Endothelial cell of umbilical vein (primary cell): ENCODE measurements at regions not wholly inside any gene's neighbourhood (a gene's known extent, or its start where the extent isn't known, plus 50 kb on each side); places are given as distances from the start of the nearest gene placed in this dataset.

ENCODE experiments used
- BruUV-seq: library from RNA; stranded (reverse); fragments of 400-500 nt; replicated peaks from 2 replicates; lab custom pipeline; 2021; lab: Mats Ljungman, UMichigan
- CTCF ChIA-PET: fragments of 300-600, 350-600 bp; sonication (Branson Sonifier 250); formaldehyde crosslinking; loops from one replicate; lab custom pipeline; 2021; ENCODE audit warnings: antibody characterized with exemption, inconsistent platforms; lab: Charles Lee
- POLR2A ChIA-PET: fragments of 300-600, 350-600 bp; sonication (Branson Sonifier 250); formaldehyde crosslinking; loops from one replicate; lab custom pipeline; 2021; ENCODE audit warnings: antibody characterized with exemption, inconsistent platforms; lab: Charles Lee
- DNase-seq: peaks from one replicate; pipeline ENCODE4 v3.0.0-alpha.2; 2011; ENCODE audit warnings: low read depth, low spot score
- FAIRE-seq: peaks from 2 replicates; lab custom pipeline; 2011; peaks lifted over from hg19 to GRCh38; lab: Jason Lieb, UNC
- H2AFZ ChIP-seq: 2 replicates; pipeline ENCODE4 v1.6.0; 2012; ENCODE audit warnings: low read depth, low read length, control low read depth, inconsistent platforms
- H3K27ac ChIP-seq: 2 replicates; pipeline ENCODE4 v1.5.1; 2011; ENCODE audit warnings: low read depth, mild to moderate bottlenecking, control low read depth, low read length, moderate library complexity; ENCODE audit not compliant: insufficient read depth
- H3K27me3 ChIP-seq, 2 experiments: 2 replicates each; pipeline versions ENCODE4 v1.6.0 to v1.6.1; 2011; ENCODE audit warnings: low read length in 2 of 2, mixed read lengths in 1 of 2; ENCODE audit not compliant: control insufficient read depth in 2 of 2, insufficient read depth in 2 of 2
- H3K36me3 ChIP-seq, 2 experiments: 2 replicates in 1 of 2; 3 replicates in 1 of 2; pipeline ENCODE4 v1.5.1; 2011; ENCODE audit warnings: low read length in 2 of 2, mild to moderate bottlenecking in 1 of 2, moderate library complexity in 1 of 2; ENCODE audit not compliant: control insufficient read depth in 2 of 2, insufficient read depth in 2 of 2; ENCODE audit errors: extremely low read depth in 1 of 2
- H3K4me1 ChIP-seq: 3 replicates; pipeline ENCODE4 v1.5.1; 2011; ENCODE audit warnings: mild to moderate bottlenecking, low read length; ENCODE audit not compliant: control insufficient read depth, insufficient read depth; ENCODE audit errors: extremely low read depth
- H3K4me2 ChIP-seq: 2 replicates; pipeline ENCODE4 v1.6.1; 2011; ENCODE audit warnings: low read length, control low read depth, mixed read lengths; ENCODE audit not compliant: insufficient read depth
- H3K4me3 ChIP-seq, 3 experiments: fragments of 200-600 bp in 1 of 3; sonication (generic), shearing (Covaris generic) in 1 of 3; replicated peaks in 1 of 3; 2 replicates each; pipeline ENCODE4 v1.5.1; 2011 to 2016; ENCODE audit warnings: control low read depth in 3 of 3, low read length in 3 of 3, mild to moderate bottlenecking in 2 of 3, inconsistent platforms in 1 of 3, low read depth in 1 of 3, moderate library complexity in 1 of 3; ENCODE audit not compliant: insufficient read depth in 1 of 3
- H3K79me2 ChIP-seq: 2 replicates; pipeline ENCODE4 v1.6.0; 2012; ENCODE audit warnings: low read length, inconsistent platforms; ENCODE audit not compliant: control insufficient read depth, insufficient read depth
- H3K9ac ChIP-seq: replicated peaks from 2 replicates; pipeline ENCODE3; 2011; ENCODE audit warnings: low read length, control low read depth; ENCODE audit not compliant: insufficient read depth; ENCODE audit errors: extremely low read depth
- H3K9me1 ChIP-seq: replicated peaks from 3 replicates; pipeline ENCODE4 v1.6.0; 2011; ENCODE audit warnings: mild to moderate bottlenecking, low read length; ENCODE audit not compliant: control insufficient read depth, insufficient read depth; ENCODE audit errors: extremely low read depth
- H3K9me3 ChIP-seq: replicated peaks from 2 replicates; pipeline ENCODE4 v1.5.1; 2012; ENCODE audit warnings: low read length, inconsistent platforms; ENCODE audit not compliant: control insufficient read depth, insufficient read depth
- H4K20me1 ChIP-seq: replicated peaks from 2 replicates; pipeline ENCODE3; 2011; ENCODE audit warnings: mild to moderate bottlenecking, low read length; ENCODE audit not compliant: control insufficient read depth, insufficient read depth; ENCODE audit errors: extremely low read depth
- CTCF ChIP-seq, 2 donors: IDR thresholded peaks; 1 replicate in 1 of 2; 2 replicates in 1 of 2; pipeline ENCODE4 v1.5.1; 2011; ENCODE audit warnings: low read length in 2 of 2, mild to moderate bottlenecking in 2 of 2, moderate library complexity in 2 of 2, control low read depth in 1 of 2, inconsistent platforms in 1 of 2, low read depth in 1 of 2; ENCODE audit not compliant: insufficient read depth in 1 of 2; ENCODE audit errors: extremely low read depth in 1 of 2
- EZH2 ChIP-seq: IDR thresholded peaks from 2 replicates; pipeline ENCODE4 v1.6.1; 2012; ENCODE audit warnings: borderline replicate concordance, low read depth, mild to moderate bottlenecking, moderate library complexity, low read length, inconsistent platforms; ENCODE audit not compliant: severe bottlenecking
- FOS ChIP-seq: IDR thresholded peaks from 2 replicates; pipeline ENCODE4 v1.6.1; 2011; ENCODE audit warnings: mild to moderate bottlenecking, low read length, moderate library complexity, borderline replicate concordance; ENCODE audit not compliant: insufficient read depth
- GATA2 ChIP-seq: IDR thresholded peaks from 2 replicates; pipeline ENCODE4 v1.7.0; 2011; ENCODE audit warnings: low read depth, mild to moderate bottlenecking, moderate library complexity, mixed read lengths, low read length; ENCODE audit not compliant: insufficient read length, insufficient read depth
- JUN ChIP-seq: IDR thresholded peaks from 2 replicates; pipeline ENCODE4 v1.6.1; 2011; ENCODE audit warnings: borderline replicate concordance, low read depth; ENCODE audit not compliant: insufficient read length, insufficient read depth
- MAX ChIP-seq: IDR thresholded peaks from 2 replicates; pipeline ENCODE4 v1.6.1; 2011; ENCODE audit not compliant: insufficient read depth, insufficient read length
- MYC ChIP-seq: IDR thresholded peaks from one replicate; pipeline ENCODE4 v1.6.1; 2011; ENCODE audit warnings: mild to moderate bottlenecking, low read depth, low read length
- POLR2A ChIP-seq: IDR thresholded peaks from 2 replicates; pipeline ENCODE4 v1.6.1; 2012; ENCODE audit warnings: low read depth, mild to moderate bottlenecking, control low read depth, low read length
- POLR2AphosphoS5 ChIP-seq: IDR thresholded peaks from 2 replicates; pipeline ENCODE4 v1.6.1; 2012; ENCODE audit warnings: low read depth, mild to moderate bottlenecking, control low read depth, low read length, moderate library complexity; ENCODE audit not compliant: insufficient read depth
- dilution Hi-C: fragments of 300-500 bp; cut with MboI; formaldehyde crosslinking; loops from one replicate; pipeline ENCODE4 v1.15.0; 2019; ENCODE audit warnings: low sequenced_read_pairs; ENCODE audit not compliant: extremely low pct_ligation_motif_present
- intact Hi-C: fragments of 100-400 bp; cut with micrococcal nuclease; formaldehyde crosslinking; loops from one replicate; pipeline ENCODE4 v1.10.0; 2022

- H3K4me1 ChIP-seq = no peaks in the 10 kb centered on the region
- DNase-seq (no peak), FAIRE-seq (no peak)
- H3K27ac ChIP-seq = no peak overlapping the region
- no peak overlapping the region for H2AFZ ChIP-seq
- dilution Hi-C loops = no loop called here
- no peaks in the 10 kb centered on the region for H3K79me2 ChIP-seq
- TF ChIP-seq POLR2AphosphoS5 (no peak), EZH2 (no peak), POLR2A (no peak), MYC (no peak)
- no peaks in the 10 kb centered on the region for H3K27me3 ChIP-seq
- ChIA-PET CTCF (no interaction called here), POLR2A (no interaction called here)
- no peak overlapping the region for H3K9ac ChIP-seq
- no peak overlapping the region for H3K4me3 ChIP-seq
- no peaks in the 10 kb centered on the region for H3K9me1 ChIP-seq
- intact Hi-C loops = no loop called here
- no peaks in the 10 kb centered on the region for H3K36me3 ChIP-seq
- H3K4me2 ChIP-seq = no peak overlapping the region
- BruUV-seq = no TSS peak
- H4K20me1 ChIP-seq = no peaks in the 10 kb centered on the region
- H3K9me3 ChIP-seq = peaks cover 12% of the 10 kb centered on the region
These were observed 503.9 kb downstream of the OCA2 start for GRCh38 chr15:27595211-27595610.

GRCh38 chr15:27592036-27592760 is 506.9 kb downstream of the OCA2 start:
- no TSS peak for BruUV-seq
- CTCF ChIA-PET = no interaction called here
- no peak for FAIRE-seq

More at GRCh38 chr15:27592036-27592760, 506.9 kb downstream of the OCA2 start:
- no peak overlapping the region for H3K4me3 ChIP-seq
- no peaks in the 10 kb centered on the region for H3K9me1 ChIP-seq
- H3K4me1 ChIP-seq = no peaks in the 10 kb centered on the region
- dilution Hi-C loops = no loop called here
- no peaks in the 10 kb centered on the region for H4K20me1 ChIP-seq
- no peak overlapping the region for H2AFZ ChIP-seq
- intact Hi-C loops = no loop called here
- no peak overlapping the region for H3K4me2 ChIP-seq
- no peaks in the 10 kb centered on the region for H3K27me3 ChIP-seq
- no peak for DNase-seq
- peaks cover 10% of the 10 kb centered on the region for H3K9me3 ChIP-seq
- TF ChIP-seq GATA2 = no peak
- no peak for TF ChIP-seq MYC
- no peak for TF ChIP-seq EZH2
- TF ChIP-seq JUN = no peak
- TF ChIP-seq CTCF (IDR thresholded peaks at IDR 0.05; ENCODE audit: extremely low read depth in 1 of 2, insufficient read depth in 1 of 2, low read depth in 1 of 2, low read length in 2 of 2) = no peak
- TF ChIP-seq POLR2A = no peak
- no peak for TF ChIP-seq FOS
- no peak for TF ChIP-seq POLR2AphosphoS5
- TF ChIP-seq MAX = no peak
- H3K36me3 ChIP-seq = no peaks in the 10 kb centered on the region
- no peak overlapping the region for H3K9ac ChIP-seq
- no peaks in the 10 kb centered on the region for H3K79me2 ChIP-seq
- POLR2A ChIA-PET = no interaction called here
- H3K27ac ChIP-seq = no peak overlapping the region
